A673 (cell line): ENCODE measurements at regions not wholly inside any gene's neighbourhood (a gene's known extent, or its start where the extent isn't known, plus 50 kb on each side); places are given as distances from the start of the nearest gene placed in this dataset.

Source experiments
- BruUV-seq: library from RNA; stranded (reverse); fragments of 400-500 nt; replicated peaks from 2 replicates; lab custom pipeline; 2021; lab: Mats Ljungman, UMichigan
- CTCF ChIA-PET: fragments of 300-600 bp; sonication (Branson Sonifier 250); formaldehyde crosslinking; loops from one replicate; lab custom pipeline; 2022; ENCODE audit warnings: antibody characterized with exemption; lab: Charles Lee
- POLR2A ChIA-PET: fragments of 300-600 bp; sonication (Branson Sonifier 250); formaldehyde crosslinking; loops from one replicate; lab custom pipeline; 2022; ENCODE audit warnings: antibody characterized with exemption; ENCODE audit not compliant: low non-redundant PET; lab: Charles Lee
- DNase-seq: peaks from one replicate; pipeline ENCODE4 v3.0.0-alpha.2; 2015; ENCODE audit warnings: low spot score
- H3K27ac ChIP-seq: fragments of 200-600 bp; sonication (generic); 2 replicates; pipeline ENCODE4 v1.5.1; 2016; ENCODE audit warnings: mixed run types, low read depth, mild to moderate bottlenecking, mixed read lengths, antibody characterized with exemption, low read length; ENCODE audit not compliant: poor library complexity, severe bottlenecking
- H3K27me3 ChIP-seq: fragments of 200-600 bp; sonication (generic); replicated peaks from 2 replicates; pipeline ENCODE4 v1.6.1; 2017; ENCODE audit warnings: mixed run types, low read depth, mild to moderate bottlenecking, mixed read lengths, antibody characterized with exemption, low read length; ENCODE audit not compliant: insufficient read depth, poor library complexity
- H3K36me3 ChIP-seq: fragments of 200-600 bp; sonication (generic); 2 replicates; pipeline ENCODE4 v1.6.1; 2016; ENCODE audit warnings: mixed run types, mild to moderate bottlenecking, mixed read lengths, antibody characterized with exemption, low read length; ENCODE audit not compliant: insufficient read depth, poor library complexity, severe bottlenecking
- H3K4me1 ChIP-seq: fragments of 200-600 bp; sonication (generic); 2 replicates; pipeline ENCODE4 v1.6.1; 2017; ENCODE audit warnings: mixed run types, mild to moderate bottlenecking, mixed read lengths, antibody characterized with exemption, low read length; ENCODE audit not compliant: insufficient read depth, poor library complexity, severe bottlenecking
- H3K4me3 ChIP-seq: fragments of 200-600 bp; sonication (generic); 2 replicates; pipeline ENCODE4 v1.5.1; 2016; ENCODE audit warnings: low read depth, mixed run types, mild to moderate bottlenecking, mixed read lengths, low read length; ENCODE audit not compliant: poor library complexity, severe bottlenecking
- H3K9me3 ChIP-seq: fragments of 200-600 bp; sonication (generic); 2 replicates; pipeline ENCODE4 v1.6.1; 2016; ENCODE audit warnings: mixed run types, low read depth, mild to moderate bottlenecking, mixed read lengths, antibody characterized with exemption, low read length; ENCODE audit not compliant: poor library complexity, severe bottlenecking
- EZH2 ChIP-seq: fragments of 200-600 bp; sonication (generic); IDR thresholded peaks from 2 replicates; pipeline ENCODE4 v1.6.1; 2017; ENCODE audit warnings: borderline replicate concordance, low read depth, mild to moderate bottlenecking, mixed read lengths, antibody characterized with exemption, low read length; ENCODE audit not compliant: poor library complexity, severe bottlenecking
- intact Hi-C: fragments of 100-400 bp; cut with micrococcal nuclease; formaldehyde crosslinking; loops from one replicate; pipeline ENCODE4 v1.10.0; 2022; ENCODE audit not compliant: unreplicated experiment
- TF ChIP-seq, protein P1 (sequence below): fragments of 300-800, 200-600 bp; sonication (generic); conservative IDR thresholded peaks from 2 replicates; pipeline ENCODE4 v1.5.1; 2017; ENCODE audit warnings: low read depth, mild to moderate bottlenecking, antibody characterized with exemption, low read length, moderate library complexity, mixed read lengths

DNA sequence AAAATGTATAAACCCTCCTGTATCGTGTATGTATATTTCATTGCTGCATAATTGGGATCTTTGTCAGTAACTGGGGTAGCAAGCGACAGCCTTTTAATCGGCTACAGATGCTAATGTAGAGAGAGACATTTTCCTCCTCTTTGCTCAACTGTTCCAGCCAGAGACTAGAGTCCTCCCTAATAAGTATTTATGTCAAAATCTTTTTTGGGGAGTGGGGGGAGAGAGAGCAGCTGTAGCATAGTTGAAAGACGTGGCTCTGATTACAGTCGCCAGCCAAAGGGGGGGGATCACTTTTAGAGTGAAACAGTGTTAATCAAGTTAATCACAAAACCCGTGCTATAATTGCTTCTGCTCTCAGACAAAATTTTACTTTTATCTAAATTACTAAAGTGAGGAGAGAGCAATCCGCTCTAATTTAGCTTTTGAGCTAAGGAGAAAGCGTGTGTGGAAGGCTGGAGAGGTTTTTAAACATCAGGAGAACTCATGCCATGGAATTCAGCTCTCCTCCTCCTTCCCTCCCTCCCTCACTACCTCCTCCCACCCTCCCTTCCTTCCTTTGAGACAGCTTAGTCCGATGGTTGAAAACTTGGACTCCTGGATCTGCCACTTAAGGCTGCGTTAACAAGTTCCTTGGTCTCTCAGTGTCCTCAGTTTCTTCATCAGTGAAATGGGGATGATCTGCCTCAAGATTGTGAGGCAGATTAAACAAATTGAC, 87.3 kb upstream of the ZNF618 start:
- TF ChIP-seq EZH2 = no peak
- TF ChIP-seq, protein P1, sequence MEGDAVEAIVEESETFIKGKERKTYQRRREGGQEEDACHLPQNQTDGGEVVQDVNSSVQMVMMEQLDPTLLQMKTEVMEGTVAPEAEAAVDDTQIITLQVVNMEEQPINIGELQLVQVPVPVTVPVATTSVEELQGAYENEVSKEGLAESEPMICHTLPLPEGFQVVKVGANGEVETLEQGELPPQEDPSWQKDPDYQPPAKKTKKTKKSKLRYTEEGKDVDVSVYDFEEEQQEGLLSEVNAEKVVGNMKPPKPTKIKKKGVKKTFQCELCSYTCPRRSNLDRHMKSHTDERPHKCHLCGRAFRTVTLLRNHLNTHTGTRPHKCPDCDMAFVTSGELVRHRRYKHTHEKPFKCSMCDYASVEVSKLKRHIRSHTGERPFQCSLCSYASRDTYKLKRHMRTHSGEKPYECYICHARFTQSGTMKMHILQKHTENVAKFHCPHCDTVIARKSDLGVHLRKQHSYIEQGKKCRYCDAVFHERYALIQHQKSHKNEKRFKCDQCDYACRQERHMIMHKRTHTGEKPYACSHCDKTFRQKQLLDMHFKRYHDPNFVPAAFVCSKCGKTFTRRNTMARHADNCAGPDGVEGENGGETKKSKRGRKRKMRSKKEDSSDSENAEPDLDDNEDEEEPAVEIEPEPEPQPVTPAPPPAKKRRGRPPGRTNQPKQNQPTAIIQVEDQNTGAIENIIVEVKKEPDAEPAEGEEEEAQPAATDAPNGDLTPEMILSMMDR = no peak
- BruUV-seq = no TSS peak
- no peak for DNase-seq
- H3K36me3 ChIP-seq = no peaks in the 10 kb centered on the region
- no peak overlapping the region for H3K4me3 ChIP-seq
- no peaks in the 10 kb centered on the region for H3K9me3 ChIP-seq
- POLR2A ChIA-PET = no interaction called here
- intact Hi-C loops = no loop called here
- peaks cover 3% of the 10 kb centered on the region for H3K4me1 ChIP-seq
- CTCF ChIA-PET = no interaction called here
- H3K27me3 ChIP-seq = no peaks in the 10 kb centered on the region
- no peak overlapping the region for H3K27ac ChIP-seq

GRCh38 chr9:113790093-113790492, 86.0 kb upstream of the ZNF618 start:
- no peak overlapping the region for H3K4me3 ChIP-seq
- BruUV-seq = no TSS peak
- peak; percentile 9 for DNase-seq
- H3K4me1 ChIP-seq = peaks cover 3% of the 10 kb centered on the region
- no peak for TF ChIP-seq EZH2
- intact Hi-C loops = no loop called here
- no peaks in the 10 kb centered on the region for H3K9me3 ChIP-seq
- no peaks in the 10 kb centered on the region for H3K36me3 ChIP-seq
- CTCF ChIA-PET = no interaction called here
- POLR2A ChIA-PET = no interaction called here
- no peak overlapping the region for H3K27ac ChIP-seq
- no peaks in the 10 kb centered on the region for H3K27me3 ChIP-seq

GRCh38 chr9:113793558-113793957, 82.6 kb upstream of the ZNF618 start:
- Histone ChIP-seq H3K27ac (no peak overlapping the region), H3K4me3 (no peak overlapping the region), H3K27me3 (no peaks in the 10 kb centered on the region), H3K9me3 (no peaks in the 10 kb centered on the region), H3K4me1 (peaks cover 3% of the 10 kb centered on the region), H3K36me3 (no peaks in the 10 kb centered on the region)
- CTCF ChIA-PET = no interaction called here
- TF ChIP-seq EZH2 = no peak
- TF ChIP-seq, protein P1 = no peak
- BruUV-seq = no TSS peak
- POLR2A ChIA-PET = no interaction called here
- intact Hi-C loops = no loop called here
- DNase-seq = no peak

- Histone ChIP-seq H3K9me3 (no peaks in the 10 kb centered on the region), H3K36me3 (no peaks in the 10 kb centered on the region), H3K27ac (no peak overlapping the region), H3K4me1 (no peaks in the 10 kb centered on the region), H3K4me3 (no peak overlapping the region), H3K27me3 (no peaks in the 10 kb centered on the region)
- ChIA-PET POLR2A (no interaction called here), CTCF (no interaction called here)
- intact Hi-C loops = no loop called here
- no TSS peak for BruUV-seq
- no peak for TF ChIP-seq EZH2
- TF ChIP-seq, protein P1 = no peak
- no peak for DNase-seq
These were observed 81.4 kb upstream of the ZNF618 start for GRCh38 chr9:113794721-113795120.
